ENCODE measurements at regions not wholly inside any gene's neighbourhood (a gene's known extent, or its start where the extent isn't known, plus 50 kb on each side); places are given as distances from the start of the nearest gene placed in this dataset.

- TF ChIP-seq REST (IDR thresholded peaks at IDR 0.05; ENCODE audit: insufficient read depth in 1 of 2, low read depth in 2 of 2, low read length in 2 of 2) (no peak), SIN3A (IDR thresholded peaks at IDR 0.05; ENCODE audit: borderline replicate concordance, insufficient read depth, low read length) (no peak), FOXP2 (optimal IDR thresholded peaks at IDR 0.05; ENCODE audit: borderline replicate concordance, extremely low read depth, extremely low read length, insufficient read depth) (no peak), TAF1 (IDR thresholded peaks at IDR 0.05; ENCODE audit: borderline replicate concordance, insufficient read depth, low read length) (no peak), POLR2AphosphoS5 (IDR thresholded peaks at IDR 0.05; ENCODE audit: low read depth, low read length) (no peak)
These were observed 318.2 kb downstream of the CXCL12 start for GRCh38 chr10:44066527-44067255.

DNA sequence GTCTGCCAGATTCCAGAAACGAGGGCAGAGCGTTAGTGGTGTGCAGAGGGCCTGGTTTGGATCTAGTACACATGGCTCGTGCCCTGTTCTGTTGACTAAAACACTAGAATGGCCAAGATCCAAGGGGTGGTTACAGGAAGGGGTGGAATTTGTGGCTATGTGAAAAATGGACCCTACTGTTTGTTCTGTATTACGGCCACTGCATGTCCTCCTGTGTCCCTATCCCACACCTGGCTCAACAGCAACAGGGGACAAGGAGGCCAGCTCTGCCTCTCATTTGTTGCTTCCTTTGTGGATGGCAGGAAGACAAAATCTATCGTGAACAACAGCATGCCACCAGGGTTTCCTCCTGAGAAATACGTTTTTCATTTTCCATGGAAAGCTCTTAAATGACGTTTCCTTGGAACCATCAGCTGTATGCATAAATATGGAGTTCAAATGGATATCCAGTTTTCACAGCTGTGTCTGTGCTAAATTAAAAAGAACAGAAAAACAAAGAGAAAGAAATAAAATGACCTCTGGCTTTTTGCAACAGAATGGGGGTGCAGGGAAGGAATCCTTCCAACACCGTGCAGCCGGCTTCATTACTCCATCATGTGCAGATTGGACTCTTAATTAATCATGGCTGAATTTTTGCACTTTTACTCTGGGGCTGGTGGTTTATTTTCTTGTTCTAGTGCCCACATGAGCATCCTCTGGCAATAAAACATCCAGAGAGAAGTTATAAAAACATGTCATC is 318.9 kb downstream of the CXCL12 start:
- TF ChIP-seq FOXP2 (optimal IDR thresholded peaks at IDR 0.05; ENCODE audit: borderline replicate concordance, extremely low read depth, extremely low read length, insufficient read depth) (no peak), SIN3A (IDR thresholded peaks at IDR 0.05; ENCODE audit: borderline replicate concordance, insufficient read depth, low read length) (no peak), POLR2AphosphoS5 (IDR thresholded peaks at IDR 0.05; ENCODE audit: low read depth, low read length) (no peak), REST (IDR thresholded peaks at IDR 0.05; ENCODE audit: insufficient read depth in 1 of 2, low read depth in 2 of 2, low read length in 2 of 2) (no peak), TAF1 (IDR thresholded peaks at IDR 0.05; ENCODE audit: borderline replicate concordance, insufficient read depth, low read length) (no peak)

- no peak for TF ChIP-seq FOXP2 (optimal IDR thresholded peaks at IDR 0.05; ENCODE audit: borderline replicate concordance, extremely low read depth, extremely low read length, insufficient read depth)
- no peak for TF ChIP-seq TAF1 (IDR thresholded peaks at IDR 0.05; ENCODE audit: borderline replicate concordance, insufficient read depth, low read length)
- TF ChIP-seq REST (IDR thresholded peaks at IDR 0.05; ENCODE audit: insufficient read depth in 1 of 2, low read depth in 2 of 2, low read length in 2 of 2): no peak
- no peak for TF ChIP-seq POLR2AphosphoS5 (IDR thresholded peaks at IDR 0.05; ENCODE audit: low read depth, low read length)
- no peak for TF ChIP-seq SIN3A (IDR thresholded peaks at IDR 0.05; ENCODE audit: borderline replicate concordance, insufficient read depth, low read length)
These were observed 319.7 kb downstream of the CXCL12 start for GRCh38 chr10:44064987-44065787.

DNA sequence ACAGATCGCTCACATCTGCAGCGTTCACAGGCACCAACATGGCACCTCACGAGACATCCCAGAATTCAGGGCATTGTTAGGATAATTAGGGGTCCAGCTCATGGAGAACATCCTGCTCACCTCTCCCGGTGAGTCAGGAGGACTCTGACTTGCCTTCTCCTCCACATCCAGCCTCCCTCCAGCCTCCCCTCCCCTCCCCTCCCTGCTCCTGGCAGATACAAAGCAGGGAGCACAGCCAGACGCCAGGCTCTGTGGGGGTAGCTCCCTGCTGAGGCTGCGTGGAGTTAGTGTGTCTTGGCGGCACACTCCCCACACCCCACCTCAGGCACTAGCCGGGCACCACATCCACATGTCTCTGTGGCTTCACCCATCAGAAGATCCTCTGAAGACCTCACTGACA is 320.6 kb downstream of the CXCL12 start:
- no peak for TF ChIP-seq TAF1 (IDR thresholded peaks at IDR 0.05; ENCODE audit: borderline replicate concordance, insufficient read depth, low read length)
- TF ChIP-seq SIN3A (IDR thresholded peaks at IDR 0.05; ENCODE audit: borderline replicate concordance, insufficient read depth, low read length): no peak
- no peak for TF ChIP-seq REST (IDR thresholded peaks at IDR 0.05; ENCODE audit: insufficient read depth in 1 of 2, low read depth in 2 of 2, low read length in 2 of 2)
- TF ChIP-seq POLR2AphosphoS5 (IDR thresholded peaks at IDR 0.05; ENCODE audit: low read depth, low read length): no peak
- TF ChIP-seq FOXP2 (optimal IDR thresholded peaks at IDR 0.05; ENCODE audit: borderline replicate concordance, extremely low read depth, extremely low read length, insufficient read depth): no peak
